H1 (cell line): ENCODE measurements at regions not wholly inside any gene's neighbourhood (a gene's known extent, or its start where the extent isn't known, plus 50 kb on each side); places are given as distances from the start of the nearest gene placed in this dataset.

Source experiments
- CTCF ChIA-PET: fragments of 300-600 bp; sonication (Branson Sonifier 250); formaldehyde crosslinking; loops from one replicate; lab custom pipeline; 2021; ENCODE audit not compliant: partially characterized antibody; lab: Charles Lee
- POLR2A ChIA-PET: fragments of 300-600 bp; sonication (Branson Sonifier 250); formaldehyde crosslinking; loops from one replicate; lab custom pipeline; 2021; ENCODE audit warnings: inconsistent platforms; ENCODE audit not compliant: partially characterized antibody; lab: Charles Lee
- DNase-seq, 2 experiments: peaks; one replicate each; pipeline versions ENCODE4 v3.0.0 to v3.0.0-alpha.2; 2010 to 2022; ENCODE audit warnings: low spot score in 2 of 2, low read depth in 1 of 2, mixed read lengths in 1 of 2
- FAIRE-seq: peaks from 2 replicates; lab custom pipeline; 2011; peaks lifted over from hg19 to GRCh38; lab: Jason Lieb, UNC
- H2AFZ ChIP-seq: 2 replicates; pipeline ENCODE4 v1.8.1; 2012; ENCODE audit warnings: low read length, inconsistent platforms
- H2AK5ac ChIP-seq: 2 replicates; pipeline ENCODE4 v1.6.1; 2013; ENCODE audit warnings: low read depth, low read length
- H2BK120ac ChIP-seq: replicated peaks from 2 replicates; pipeline ENCODE3; 2013; ENCODE audit warnings: low read depth, low read length, inconsistent platforms
- H2BK12ac ChIP-seq: 2 replicates; pipeline ENCODE4 v1.6.1; 2013; ENCODE audit warnings: low read depth, low read length
- H2BK15ac ChIP-seq: 2 replicates; pipeline ENCODE4 v1.6.1; 2013; ENCODE audit warnings: low read length
- H2BK20ac ChIP-seq: 2 replicates; pipeline ENCODE4 v1.6.1; 2013; ENCODE audit warnings: low read length
- H2BK5ac ChIP-seq: 2 replicates; pipeline ENCODE4 v1.6.1; 2013; ENCODE audit warnings: low read depth, low read length
- H3K14ac ChIP-seq: 2 replicates; pipeline ENCODE4 v1.6.1; 2013; ENCODE audit warnings: inconsistent platforms; ENCODE audit not compliant: insufficient read length
- H3K18ac ChIP-seq: 2 replicates; pipeline ENCODE4 v1.6.1; 2013; ENCODE audit warnings: low read length; ENCODE audit errors: extremely low read depth
- H3K23ac ChIP-seq: 2 replicates; pipeline ENCODE4 v1.6.1; 2013; ENCODE audit warnings: inconsistent platforms; ENCODE audit not compliant: insufficient read length
- H3K23me2 ChIP-seq: 2 replicates; pipeline ENCODE4 v1.6.1; 2013; ENCODE audit warnings: low read depth, low read length
- H3K27ac ChIP-seq: 2 replicates; pipeline ENCODE4 v1.6.1; 2011; ENCODE audit warnings: low read depth, low read length, inconsistent platforms
- H3K27me3 ChIP-seq, 4 experiments: replicated peaks in 1 of 4; 1 replicate in 1 of 4; 2 replicates in 3 of 4; pipeline versions ENCODE4 v1.6.1 to v1.8.1; 2011 to 2013; ENCODE audit warnings: low read length in 3 of 4, mild to moderate bottlenecking in 3 of 4, inconsistent platforms in 2 of 4, mixed read lengths in 2 of 4, moderate library complexity in 1 of 4; ENCODE audit not compliant: control insufficient read depth in 3 of 4, insufficient read depth in 3 of 4; ENCODE audit errors: extremely low read depth in 1 of 4
- H3K36me3 ChIP-seq, 4 experiments: 2 replicates each; pipeline versions ENCODE4 v1.6.1 to v1.8.1; 2011 to 2013; ENCODE audit warnings: mild to moderate bottlenecking in 4 of 4, low read length in 3 of 4, moderate library complexity in 2 of 4, control low read depth in 1 of 4, inconsistent platforms in 1 of 4; ENCODE audit not compliant: insufficient read depth in 4 of 4, control insufficient read depth in 2 of 4
- H3K4ac ChIP-seq: replicated peaks from 2 replicates; pipeline ENCODE3; 2013; ENCODE audit warnings: low read length, low read depth, mixed read lengths, inconsistent platforms; ENCODE audit not compliant: insufficient read length
- H3K4me1 ChIP-seq, 4 experiments: replicated peaks in 1 of 4; 1 replicate in 1 of 4; 2 replicates in 3 of 4; pipeline versions ENCODE4 v1.6.1 to v1.8.1; 2011 to 2013; ENCODE audit warnings: low read length in 3 of 4, inconsistent platforms in 2 of 4, mixed read lengths in 1 of 4; ENCODE audit not compliant: insufficient read depth in 4 of 4, control insufficient read depth in 3 of 4
- H3K4me2 ChIP-seq, 2 experiments: 2 replicates each; pipeline versions ENCODE4 v1.6.1 to v1.8.1; 2011 to 2013; ENCODE audit warnings: low read depth in 2 of 2, low read length in 2 of 2, control low read depth in 1 of 2, inconsistent platforms in 1 of 2, mild to moderate bottlenecking in 1 of 2; ENCODE audit not compliant: insufficient read depth in 1 of 2
- H3K4me3 ChIP-seq, 4 experiments: fragments of 200-600, 300-600 bp in 1 of 4; sonication (generic), shearing (Covaris generic), sonication (Bioruptor Twin) in 1 of 4; 2 replicates each; pipeline versions ENCODE4 v1.5.1 to v1.8.1; 2011 to 2016; ENCODE audit warnings: low read length in 4 of 4, low read depth in 3 of 4, control low read depth in 2 of 4, inconsistent platforms in 2 of 4, mild to moderate bottlenecking in 2 of 4, mixed read lengths in 1 of 4, moderate library complexity in 1 of 4; ENCODE audit not compliant: insufficient read depth in 2 of 4; ENCODE audit errors: extremely low read depth in 1 of 4
- H3K56ac ChIP-seq: replicated peaks from 2 replicates; pipeline ENCODE3; 2013; ENCODE audit warnings: low read depth, mild to moderate bottlenecking, mixed read lengths, low read length, inconsistent platforms; ENCODE audit not compliant: insufficient read length
- H3K79me1 ChIP-seq: 2 replicates; pipeline ENCODE4 v1.6.1; 2013; ENCODE audit warnings: low read depth, low read length, control low read depth
- H3K79me2 ChIP-seq, 2 experiments: 2 replicates each; pipeline versions ENCODE4 v1.6.1 to v1.8.1; 2012 to 2013; ENCODE audit warnings: low read length in 2 of 2, mild to moderate bottlenecking in 2 of 2, inconsistent platforms in 1 of 2; ENCODE audit not compliant: insufficient read depth in 2 of 2, control insufficient read depth in 1 of 2
- H3K9ac ChIP-seq, 4 experiments: replicated peaks in 1 of 4; 1 replicate in 1 of 4; 2 replicates in 3 of 4; pipeline versions ENCODE4 v1.6.1 to v1.8.1; 2011 to 2013; ENCODE audit warnings: low read depth in 3 of 4, low read length in 3 of 4, control low read depth in 2 of 4, mild to moderate bottlenecking in 2 of 4, moderate library complexity in 2 of 4, inconsistent platforms in 1 of 4; ENCODE audit errors: extremely low read depth in 1 of 4
- H3K9me3 ChIP-seq, 2 experiments: 2 replicates each; pipeline versions ENCODE4 v1.6.1 to v1.8.1; 2012 to 2013; ENCODE audit warnings: mild to moderate bottlenecking in 2 of 2, moderate library complexity in 2 of 2, control low read depth in 1 of 2, inconsistent platforms in 1 of 2, low read depth in 1 of 2, low read length in 1 of 2, mixed read lengths in 1 of 2; ENCODE audit not compliant: insufficient read depth in 2 of 2
- H4K20me1 ChIP-seq, 2 experiments: replicated peaks in 1 of 2; 2 replicates each; pipeline versions ENCODE3 to v1.8.1; 2011 to 2013; ENCODE audit warnings: inconsistent platforms in 2 of 2, low read length in 2 of 2, mild to moderate bottlenecking in 1 of 2; ENCODE audit not compliant: insufficient read depth in 2 of 2, control insufficient read depth in 1 of 2
- H4K5ac ChIP-seq: 2 replicates; pipeline ENCODE4 v1.6.1; 2013; ENCODE audit warnings: low read length, low read depth, mixed read lengths, inconsistent platforms; ENCODE audit not compliant: insufficient read length
- H4K8ac ChIP-seq: 2 replicates; pipeline ENCODE4 v1.8.0; 2013; ENCODE audit warnings: mild to moderate bottlenecking, moderate library complexity, low read length, inconsistent platforms; ENCODE audit not compliant: insufficient read depth; ENCODE audit errors: extremely low read depth
- H4K91ac ChIP-seq: replicated peaks from 2 replicates; pipeline ENCODE3; 2013; ENCODE audit warnings: low read length, mixed read lengths, inconsistent platforms; ENCODE audit not compliant: insufficient read length
- BCL11A ChIP-seq, 2 experiments: IDR thresholded peaks; one replicate each; pipeline ENCODE4 v1.6.1; 2011; ENCODE audit warnings: low read depth in 2 of 2, low read length in 2 of 2, mild to moderate bottlenecking in 2 of 2
- CBX8 ChIP-seq: fragments of 300-800, 300-1000 bp; sonication (generic); IDR thresholded peaks from 2 replicates; pipeline ENCODE4 v1.7.1; 2016; ENCODE audit warnings: low read depth, low read length, borderline replicate concordance
- CTBP2 ChIP-seq: IDR thresholded peaks from 2 replicates; pipeline ENCODE4 v1.7.0; 2011; ENCODE audit warnings: borderline replicate concordance, mild to moderate bottlenecking, moderate library complexity, mixed read lengths, low read length; ENCODE audit not compliant: insufficient read depth, insufficient read length
- EZH2 ChIP-seq: fragments of 200-600 bp; sonication (generic); IDR thresholded peaks from 2 replicates; pipeline ENCODE4 v1.7.1; 2012; ENCODE audit warnings: low read depth, mild to moderate bottlenecking, moderate library complexity, low read length, inconsistent platforms; ENCODE audit not compliant: severe bottlenecking
- KDM5A ChIP-seq: fragments of 200-600 bp; IDR thresholded peaks from 2 replicates; pipeline ENCODE4 v1.7.1; 2012; ENCODE audit warnings: mild to moderate bottlenecking, low read length, inconsistent platforms, mixed read lengths
- SP1 ChIP-seq: IDR thresholded peaks from 2 replicates; pipeline ENCODE4 v1.6.1; 2011; ENCODE audit warnings: low read depth, low read length
- SP2 ChIP-seq: IDR thresholded peaks from 2 replicates; pipeline ENCODE4 v1.6.1; 2012; ENCODE audit warnings: mild to moderate bottlenecking, low read length, inconsistent platforms
- TBP ChIP-seq: IDR thresholded peaks from 2 replicates; pipeline ENCODE4 v1.6.1; 2011; ENCODE audit warnings: low read depth, low read length, improper control_type of control experiment
- TCF12 ChIP-seq: IDR thresholded peaks from 2 replicates; pipeline ENCODE4 v1.6.1; 2011; ENCODE audit warnings: low read depth, mild to moderate bottlenecking, low read length
- YY1 ChIP-seq: IDR thresholded peaks from 2 replicates; pipeline ENCODE4 v1.6.1; 2011; ENCODE audit warnings: low read depth, mild to moderate bottlenecking, low read length
- WGBS, 2 experiments: shearing (Covaris generic) in 1 of 2; methylation state at CpG; one replicate each; pipeline versions ENCODE4 v1.1.6 to v1.1.7; 2013 to 2015; ENCODE audit warnings: low lambda C conversion rate in 2 of 2, mixed read lengths in 2 of 2, inconsistent platforms in 1 of 2, low coverage in 1 of 2, missing lambda C conversion rate in 1 of 2; ENCODE audit not compliant: insufficient replicate concordance in 2 of 2, insufficient coverage in 1 of 2, insufficient read length in 1 of 2; ENCODE audit errors: extremely low coverage in 1 of 2, missing lambda C conversion rate in 1 of 2; 5-methylcytosine and 5-hydroxymethylcytosine counted together
- TF ChIP-seq, protein P1 (sequence below): IDR thresholded peaks from 2 replicates; pipeline ENCODE4 v1.6.1; 2012; ENCODE audit warnings: inconsistent platforms
- TF ChIP-seq, protein P2 (sequence below): IDR thresholded peaks from 2 replicates; pipeline ENCODE4 v1.6.1; 2012; ENCODE audit warnings: low read length, inconsistent platforms

DNA sequence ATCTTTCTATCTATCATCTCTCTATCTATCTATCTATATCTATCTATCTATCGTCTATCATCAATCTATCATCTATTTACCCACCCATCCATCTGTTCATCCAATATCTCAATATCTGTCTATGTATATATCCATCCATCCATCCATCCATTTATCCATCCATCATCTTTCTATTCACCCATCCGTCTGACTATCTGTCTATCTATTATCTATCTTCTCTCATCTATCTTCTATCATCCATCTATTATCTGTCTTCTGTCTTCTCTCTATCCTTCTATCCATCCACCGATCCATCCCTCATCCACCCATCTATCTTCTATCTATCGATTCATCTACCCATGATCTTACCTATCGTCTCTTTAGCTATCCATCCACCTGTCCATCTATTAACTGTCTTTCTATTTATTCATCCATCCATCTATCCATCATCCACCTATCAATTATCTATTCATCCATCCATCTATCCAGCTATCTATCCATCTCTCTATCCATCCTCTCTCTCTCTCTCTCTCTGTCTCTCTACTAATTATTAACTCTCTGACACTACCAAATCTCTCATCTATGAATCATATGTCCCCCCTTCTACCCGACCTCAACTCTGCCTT, 89.1 kb downstream of the DHCR7 start:
- no peak overlapping the region for H3K4ac ChIP-seq
- H4K91ac ChIP-seq, result no peak overlapping the region
- 89 to 99% methylated on average over 4 to 6 of the region's 6 CpGs for WGBS, 2 experiments
- H3K4me3 ChIP-seq, result no peak overlapping the region
- no peak overlapping the region for H2AK5ac ChIP-seq
- no peak overlapping the region for H4K5ac ChIP-seq
- no peak overlapping the region for H3K9ac ChIP-seq
- H3K9me3 ChIP-seq, result 0 out of 4 replicates have a peak, but pooled peaks cover 0 to 3% of the 10 kb centered on the region in 2 experiments
- no peaks in the 10 kb centered on the region for H3K79me2 ChIP-seq
- ChIA-PET POLR2A (no interaction called here), CTCF (interaction anchor here (1.0 to 1.3 kb wide), 3 partner anchors 13 to 57 kb away, joined by 3 to 4 read pairs (median 3); no protein-coding TSS in a partner anchor)
- H3K27me3 ChIP-seq, result no peaks in the 10 kb centered on the region; a peak in 1 of 7 replicates
- no peak overlapping the region for H2BK20ac ChIP-seq
- no peak overlapping the region for H2BK12ac ChIP-seq
- no peak overlapping the region for H3K4me2 ChIP-seq
- H3K23ac ChIP-seq, result no peak overlapping the region
- no peak overlapping the region for H3K14ac ChIP-seq
- FAIRE-seq (no peak), DNase-seq (no peak)
- no peak overlapping the region for H3K18ac ChIP-seq
- no peak overlapping the region for H2BK5ac ChIP-seq
- H2BK15ac ChIP-seq, result no peak overlapping the region
- H3K23me2 ChIP-seq, result peaks cover 15% of the 10 kb centered on the region; the same call in 1 of the 2 replicates
- H3K27ac ChIP-seq, result no peak overlapping the region
- H3K4me1 ChIP-seq, result no peaks in the 10 kb centered on the region
- H4K20me1 ChIP-seq, result no peaks in the 10 kb centered on the region
- peak overlapping the region; percentile 66 for H3K56ac ChIP-seq
- no peak overlapping the region for H2BK120ac ChIP-seq
- no peaks in the 10 kb centered on the region for H3K36me3 ChIP-seq
- no peaks in the 10 kb centered on the region for H3K79me1 ChIP-seq
- no peak overlapping the region for H2AFZ ChIP-seq
- H4K8ac ChIP-seq, result no peak overlapping the region
- TF ChIP-seq, protein P1, sequence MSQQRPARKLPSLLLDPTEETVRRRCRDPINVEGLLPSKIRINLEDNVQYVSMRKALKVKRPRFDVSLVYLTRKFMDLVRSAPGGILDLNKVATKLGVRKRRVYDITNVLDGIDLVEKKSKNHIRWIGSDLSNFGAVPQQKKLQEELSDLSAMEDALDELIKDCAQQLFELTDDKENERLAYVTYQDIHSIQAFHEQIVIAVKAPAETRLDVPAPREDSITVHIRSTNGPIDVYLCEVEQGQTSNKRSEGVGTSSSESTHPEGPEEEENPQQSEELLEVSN, result no peak
- TF ChIP-seq CTBP2 (no peak), EZH2 (no peak), SP2 (no peak), YY1 (no peak), TBP (no peak), TCF12 (no peak), SP1 (no peak), CBX8 (no peak), BCL11A (IDR thresholded peaks at IDR 0.05; ENCODE audit: low read depth in 2 of 2, low read length in 2 of 2) (no peak), KDM5A (no peak)
- TF ChIP-seq, protein P2, sequence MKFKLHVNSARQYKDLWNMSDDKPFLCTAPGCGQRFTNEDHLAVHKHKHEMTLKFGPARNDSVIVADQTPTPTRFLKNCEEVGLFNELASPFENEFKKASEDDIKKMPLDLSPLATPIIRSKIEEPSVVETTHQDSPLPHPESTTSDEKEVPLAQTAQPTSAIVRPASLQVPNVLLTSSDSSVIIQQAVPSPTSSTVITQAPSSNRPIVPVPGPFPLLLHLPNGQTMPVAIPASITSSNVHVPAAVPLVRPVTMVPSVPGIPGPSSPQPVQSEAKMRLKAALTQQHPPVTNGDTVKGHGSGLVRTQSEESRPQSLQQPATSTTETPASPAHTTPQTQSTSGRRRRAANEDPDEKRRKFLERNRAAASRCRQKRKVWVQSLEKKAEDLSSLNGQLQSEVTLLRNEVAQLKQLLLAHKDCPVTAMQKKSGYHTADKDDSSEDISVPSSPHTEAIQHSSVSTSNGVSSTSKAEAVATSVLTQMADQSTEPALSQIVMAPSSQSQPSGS, result no peak
